Mammary epithelial cell (primary cell): ENCODE measurements at regions not wholly inside any gene's neighbourhood (a gene's known extent, or its start where the extent isn't known, plus 50 kb on each side); places are given as distances from the start of the nearest gene placed in this dataset.

Experiments
- EZH2 ChIP-seq: IDR thresholded peaks from 2 replicates; pipeline ENCODE4 v1.6.1; 2012; ENCODE audit warnings: low read length, inconsistent platforms, borderline replicate concordance
- TF ChIP-seq, protein P1 (sequence below), 2 donors: IDR thresholded peaks in 1 of 2; conservative IDR thresholded peaks in 1 of 2; 2 replicates each; pipeline ENCODE4 v1.5.1; 2011 to 2012; ENCODE audit warnings: inconsistent platforms in 2 of 2, low read length in 2 of 2, mild to moderate bottlenecking in 2 of 2, control low read depth in 1 of 2, low read depth in 1 of 2; ENCODE audit not compliant: insufficient read depth in 1 of 2; ENCODE audit errors: extremely low read depth in 1 of 2

DNA sequence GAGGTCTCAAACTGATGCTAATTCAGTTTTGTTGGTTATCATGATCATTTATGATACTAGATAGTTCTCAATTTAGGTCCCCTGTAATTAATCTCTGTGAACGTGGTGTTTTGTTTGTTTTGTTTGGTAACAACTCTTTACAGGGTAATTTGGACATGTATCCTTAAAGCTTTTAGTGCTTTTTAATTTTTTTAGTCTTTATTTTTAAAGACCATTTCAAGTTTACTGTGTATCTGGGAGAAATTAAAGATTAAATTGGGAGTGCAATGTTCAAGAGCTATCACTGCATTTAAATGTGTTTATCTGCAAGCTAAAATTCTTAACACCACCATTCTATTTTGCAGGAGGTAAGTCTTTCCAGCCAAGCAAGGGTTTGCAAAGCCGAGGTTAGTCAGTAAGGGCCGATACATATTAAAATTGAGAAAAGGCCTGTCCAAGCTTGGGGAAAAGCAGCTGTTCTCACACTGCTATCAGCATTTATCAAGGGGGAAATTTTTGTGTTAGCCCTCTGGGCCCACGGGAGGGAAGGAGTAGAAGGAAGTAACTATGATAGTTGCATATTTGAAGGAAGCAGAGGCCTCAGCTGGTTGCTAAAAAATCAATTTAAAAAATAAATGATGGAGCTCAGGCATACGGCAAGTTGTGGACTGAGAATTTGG lies 59.3 kb upstream of the ZNF217 start:
- TF ChIP-seq, protein P1, sequence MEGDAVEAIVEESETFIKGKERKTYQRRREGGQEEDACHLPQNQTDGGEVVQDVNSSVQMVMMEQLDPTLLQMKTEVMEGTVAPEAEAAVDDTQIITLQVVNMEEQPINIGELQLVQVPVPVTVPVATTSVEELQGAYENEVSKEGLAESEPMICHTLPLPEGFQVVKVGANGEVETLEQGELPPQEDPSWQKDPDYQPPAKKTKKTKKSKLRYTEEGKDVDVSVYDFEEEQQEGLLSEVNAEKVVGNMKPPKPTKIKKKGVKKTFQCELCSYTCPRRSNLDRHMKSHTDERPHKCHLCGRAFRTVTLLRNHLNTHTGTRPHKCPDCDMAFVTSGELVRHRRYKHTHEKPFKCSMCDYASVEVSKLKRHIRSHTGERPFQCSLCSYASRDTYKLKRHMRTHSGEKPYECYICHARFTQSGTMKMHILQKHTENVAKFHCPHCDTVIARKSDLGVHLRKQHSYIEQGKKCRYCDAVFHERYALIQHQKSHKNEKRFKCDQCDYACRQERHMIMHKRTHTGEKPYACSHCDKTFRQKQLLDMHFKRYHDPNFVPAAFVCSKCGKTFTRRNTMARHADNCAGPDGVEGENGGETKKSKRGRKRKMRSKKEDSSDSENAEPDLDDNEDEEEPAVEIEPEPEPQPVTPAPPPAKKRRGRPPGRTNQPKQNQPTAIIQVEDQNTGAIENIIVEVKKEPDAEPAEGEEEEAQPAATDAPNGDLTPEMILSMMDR (conservative IDR thresholded peaks at IDR 0.05 in 1 of 2, IDR thresholded peaks at IDR 0.05 in 1 of 2; ENCODE audit: extremely low read depth in 1 of 2, insufficient read depth in 1 of 2, low read depth in 1 of 2, low read length in 2 of 2) = no peak
- TF ChIP-seq EZH2 = no peak
